ENCODE measurements at regions not wholly inside any gene's neighbourhood (a gene's known extent, or its start where the extent isn't known, plus 50 kb on each side); places are given as distances from the start of the nearest gene placed in this dataset.
"Not testable (repeated sequence)": the region's sequence is repeated elsewhere in the genome, so short reads cannot be mapped to it uniquely, and the experiment has no call there.

DNA sequence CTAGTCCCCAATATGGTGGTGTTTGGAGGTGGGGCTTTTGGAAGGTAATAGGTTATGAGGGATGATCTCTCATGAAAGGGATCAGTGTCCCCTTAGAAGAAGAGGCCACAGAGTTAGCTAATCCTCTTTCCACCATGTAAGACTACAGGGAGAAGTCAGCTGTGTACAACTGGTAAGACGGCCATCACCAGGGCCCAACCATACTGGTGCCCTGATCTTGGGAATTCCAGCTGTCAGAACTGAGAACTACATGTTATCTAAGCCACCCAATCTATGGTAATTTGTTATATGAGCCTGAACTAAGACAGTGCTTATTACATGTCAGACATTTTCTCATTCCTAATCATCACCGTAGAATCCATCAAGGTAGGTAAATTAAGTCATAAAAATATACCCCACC, 77.7 kb upstream of the ZNF217 start:
- DNase-seq (ENCODE audit: low read depth) = no peak

DNA sequence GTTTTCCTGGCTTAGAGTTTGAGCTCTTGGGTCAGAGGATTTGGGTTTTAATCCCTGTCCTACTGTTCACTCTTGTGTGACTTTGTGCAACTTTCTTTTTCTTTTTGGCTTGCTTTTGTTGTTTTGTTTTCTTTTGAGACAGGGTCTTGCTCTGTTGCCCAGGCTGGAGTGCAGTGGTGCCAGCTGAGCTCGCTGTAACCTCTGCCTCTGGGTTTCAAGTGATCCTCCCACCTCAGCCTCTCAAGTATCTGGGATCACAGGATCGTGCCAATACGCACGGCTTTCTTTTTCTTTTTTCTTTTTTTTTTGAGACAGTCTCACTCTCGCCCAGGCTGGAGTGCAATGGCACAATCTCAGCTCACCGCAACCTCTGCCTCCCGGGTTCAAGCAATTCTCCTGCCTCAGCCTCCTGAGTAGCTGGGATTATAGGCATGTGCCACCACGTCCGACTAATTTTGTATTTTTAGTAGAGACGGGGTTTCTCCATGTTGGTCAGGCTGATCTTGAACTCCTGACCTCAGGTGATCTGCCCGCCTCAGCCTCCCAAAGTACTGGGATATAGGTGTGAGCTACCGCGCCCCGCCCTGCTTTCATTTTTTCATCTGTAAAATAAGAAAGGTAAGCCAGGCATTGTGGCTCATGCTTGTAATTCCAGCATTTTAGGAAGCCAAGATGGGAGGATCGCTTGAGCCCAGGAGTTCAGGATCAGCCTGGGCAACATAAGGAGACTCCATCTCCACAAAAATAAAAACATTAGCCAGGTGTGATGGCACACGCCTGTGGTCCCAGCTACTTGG, 76.1 kb upstream of the ZNF217 start:
- not testable (repeated sequence) for H3K4me3 ChIP-seq (ENCODE audit: low read length); DNase-seq (ENCODE audit: low read depth)

More for the DNA sequence above, 77.7 kb upstream of the ZNF217 start:
- H3K4me3 ChIP-seq (ENCODE audit: low read length) = no peak overlapping the region
- TF ChIP-seq, protein P1, sequence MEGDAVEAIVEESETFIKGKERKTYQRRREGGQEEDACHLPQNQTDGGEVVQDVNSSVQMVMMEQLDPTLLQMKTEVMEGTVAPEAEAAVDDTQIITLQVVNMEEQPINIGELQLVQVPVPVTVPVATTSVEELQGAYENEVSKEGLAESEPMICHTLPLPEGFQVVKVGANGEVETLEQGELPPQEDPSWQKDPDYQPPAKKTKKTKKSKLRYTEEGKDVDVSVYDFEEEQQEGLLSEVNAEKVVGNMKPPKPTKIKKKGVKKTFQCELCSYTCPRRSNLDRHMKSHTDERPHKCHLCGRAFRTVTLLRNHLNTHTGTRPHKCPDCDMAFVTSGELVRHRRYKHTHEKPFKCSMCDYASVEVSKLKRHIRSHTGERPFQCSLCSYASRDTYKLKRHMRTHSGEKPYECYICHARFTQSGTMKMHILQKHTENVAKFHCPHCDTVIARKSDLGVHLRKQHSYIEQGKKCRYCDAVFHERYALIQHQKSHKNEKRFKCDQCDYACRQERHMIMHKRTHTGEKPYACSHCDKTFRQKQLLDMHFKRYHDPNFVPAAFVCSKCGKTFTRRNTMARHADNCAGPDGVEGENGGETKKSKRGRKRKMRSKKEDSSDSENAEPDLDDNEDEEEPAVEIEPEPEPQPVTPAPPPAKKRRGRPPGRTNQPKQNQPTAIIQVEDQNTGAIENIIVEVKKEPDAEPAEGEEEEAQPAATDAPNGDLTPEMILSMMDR (conservative IDR thresholded peaks at IDR 0.05; ENCODE audit: low read length) = no peak

DNA sequence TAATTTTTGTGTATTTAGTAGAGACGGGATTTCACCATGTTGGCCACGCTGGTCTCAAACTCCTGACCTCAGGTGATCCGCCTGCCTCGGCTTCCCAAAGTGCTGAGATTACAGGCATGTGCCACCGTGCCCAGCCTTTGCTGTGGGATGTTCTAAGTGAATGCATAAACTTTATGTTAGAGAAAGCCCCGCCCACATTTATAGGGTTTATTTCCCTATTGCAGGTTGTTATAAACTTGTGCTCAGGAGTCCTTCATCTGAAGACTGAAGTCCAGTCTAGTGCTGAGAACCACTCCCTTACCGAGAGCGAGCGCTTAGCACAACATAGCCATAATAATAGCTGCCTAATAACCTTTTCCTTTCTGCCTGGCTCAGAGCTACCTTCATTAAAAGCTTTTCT, 75.4 kb upstream of the ZNF217 start:
- no peak for DNase-seq (ENCODE audit: low read depth)
- no peak overlapping the region for H3K4me3 ChIP-seq (ENCODE audit: low read length)
- TF ChIP-seq, protein P1 (conservative IDR thresholded peaks at IDR 0.05; ENCODE audit: low read length) = no peak

DNA sequence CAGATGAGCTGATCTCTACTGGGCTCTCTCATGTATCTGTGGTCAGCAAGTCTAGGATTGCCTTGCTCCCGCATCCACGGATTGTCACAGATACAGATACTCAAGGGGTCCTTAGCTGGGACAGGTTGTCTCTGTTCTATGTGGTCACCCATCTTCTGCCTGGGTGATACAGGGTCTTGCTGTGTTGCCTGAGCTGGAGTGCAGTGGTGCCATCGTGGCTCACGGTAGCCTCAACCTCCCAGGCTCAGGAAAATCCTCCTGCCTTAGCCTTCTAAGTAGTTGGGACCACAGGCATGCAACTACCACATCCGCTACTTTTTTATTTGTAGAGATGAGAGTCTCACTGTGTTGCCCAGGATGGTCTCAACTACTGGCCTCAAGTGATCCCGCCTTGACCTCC, 72.5 kb upstream of the ZNF217 start:
- TF ChIP-seq, protein P1 (conservative IDR thresholded peaks at IDR 0.05; ENCODE audit: low read length) = no peak
- DNase-seq (ENCODE audit: low read depth) = no peak
- no peak overlapping the region for H3K4me3 ChIP-seq (ENCODE audit: low read length)

DNA sequence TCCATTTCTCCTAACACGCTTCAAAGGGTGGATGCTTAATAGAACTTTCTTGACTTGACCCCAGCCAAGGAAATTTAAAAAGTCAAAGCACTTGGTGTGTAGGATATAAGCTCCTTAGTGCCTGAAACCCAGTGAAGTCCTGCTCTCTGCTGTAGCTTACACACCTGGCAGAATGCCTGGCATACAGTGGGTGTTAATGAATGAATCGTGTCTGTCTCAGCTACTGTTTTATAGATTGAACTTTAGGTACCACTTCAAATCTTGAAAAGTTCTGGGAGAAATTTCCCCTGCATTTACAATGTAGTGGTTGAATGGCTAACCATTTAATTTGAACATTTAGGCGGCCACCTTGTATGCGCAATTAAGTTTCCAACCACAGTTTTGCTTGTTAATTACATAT, 70.5 kb upstream of the ZNF217 start:
- DNase-seq (ENCODE audit: low read depth) = no peak
- TF ChIP-seq, protein P1 (conservative IDR thresholded peaks at IDR 0.05; ENCODE audit: low read length) = no peak
- no peak overlapping the region for H3K4me3 ChIP-seq (ENCODE audit: low read length)

DNA sequence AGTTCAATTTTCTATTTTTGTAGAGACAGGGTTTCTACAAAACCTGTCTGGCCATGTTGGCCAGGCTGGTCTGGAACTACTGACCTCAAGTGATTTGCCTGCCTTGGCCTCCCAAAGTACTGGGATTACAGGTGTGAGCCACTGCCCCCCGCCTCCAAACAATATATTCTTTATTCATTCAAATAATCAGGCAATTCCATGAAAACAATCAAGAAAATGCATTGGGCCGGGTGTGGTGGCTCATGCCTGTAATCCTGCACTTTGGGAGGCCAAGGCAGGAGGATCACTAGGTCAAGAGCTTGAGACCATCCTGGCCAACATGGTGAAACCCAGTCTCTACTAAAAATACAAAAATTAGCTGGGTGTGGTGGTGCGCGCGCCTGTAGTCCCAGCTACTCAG, 69.9 kb upstream of the ZNF217 start:
- DNase-seq (ENCODE audit: low read depth); H3K4me3 ChIP-seq (ENCODE audit: low read length): not testable (repeated sequence)

DNA sequence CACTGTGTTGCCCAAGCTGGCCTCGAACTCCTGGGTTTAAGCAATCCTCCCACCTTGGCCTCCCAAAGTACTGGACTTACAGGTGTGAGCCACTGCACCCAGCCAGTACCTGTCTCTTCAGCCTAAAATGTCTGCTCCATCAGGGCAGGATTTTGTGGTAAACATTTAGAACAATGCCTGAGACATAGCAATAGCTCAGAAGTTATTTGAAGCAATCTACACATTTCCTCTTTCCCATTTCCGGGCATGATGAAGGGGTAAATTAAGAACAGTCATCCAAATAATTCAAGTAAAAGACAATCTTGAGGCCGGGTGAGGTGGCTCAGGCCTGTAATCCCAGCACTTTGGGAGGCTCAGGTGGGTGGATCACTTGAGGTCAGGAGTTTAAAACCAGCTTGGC, 69.0 kb upstream of the ZNF217 start:
- TF ChIP-seq, protein P1 (conservative IDR thresholded peaks at IDR 0.05; ENCODE audit: low read length) = no peak
- H3K4me3 ChIP-seq (ENCODE audit: low read length) = no peak overlapping the region
- DNase-seq (ENCODE audit: low read depth) = no peak

DNA sequence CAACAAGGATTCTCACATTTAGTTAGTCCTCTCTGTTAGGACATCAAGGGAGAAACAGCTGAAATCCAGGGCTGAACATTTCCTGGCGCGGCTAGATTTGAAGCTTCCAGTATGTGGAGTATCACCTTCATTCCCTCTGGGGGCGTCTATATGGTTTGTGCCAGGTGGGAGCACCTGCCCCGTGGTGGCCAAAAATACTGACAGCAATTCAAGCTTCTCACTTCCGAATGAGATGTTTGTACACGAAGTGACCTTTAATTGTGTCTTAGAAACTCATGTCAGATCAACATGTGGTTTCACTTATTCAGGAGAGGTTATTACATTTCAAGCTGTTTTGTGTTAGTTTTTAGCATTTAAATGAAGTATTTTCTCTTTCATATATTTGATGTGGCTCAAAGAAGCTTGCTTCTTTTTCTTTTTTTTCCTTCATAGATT, 67.3 kb upstream of the ZNF217 start:
- TF ChIP-seq, protein P1 (conservative IDR thresholded peaks at IDR 0.05; ENCODE audit: low read length) = no peak
- no peak overlapping the region for H3K4me3 ChIP-seq (ENCODE audit: low read length)
- DNase-seq (ENCODE audit: low read depth) = peak; percentile 57
